ENCODE measurements at regions not wholly inside any gene's neighbourhood (a gene's known extent, or its start where the extent isn't known, plus 50 kb on each side); places are given as distances from the start of the nearest gene placed in this dataset.

DNA sequence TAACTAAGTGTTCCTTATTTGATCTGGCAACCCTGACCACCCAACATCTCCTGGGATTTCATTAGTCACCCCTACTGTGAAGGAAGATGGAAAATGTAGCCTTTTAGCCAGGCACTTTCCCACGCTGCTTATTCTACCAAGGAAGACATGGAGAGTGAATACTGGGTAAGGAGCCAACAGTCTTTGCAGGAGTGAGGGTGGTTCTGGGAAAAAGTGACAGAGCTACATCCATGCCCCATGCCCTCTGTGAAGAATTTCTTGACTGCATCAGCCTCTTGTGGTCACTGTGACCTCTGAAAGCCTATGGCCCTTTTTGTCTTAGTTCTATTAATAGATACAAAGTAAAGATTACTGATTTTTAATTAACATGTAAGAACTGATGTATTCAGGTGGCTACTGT, 196.0 kb upstream of the EEA1 start:
- H3K9me3 Mint-ChIP-seq: no peaks in the 10 kb centered on the region
- no peaks in the 10 kb centered on the region for H3K36me3 Mint-ChIP-seq (ENCODE audit: low read depth)
- TF ChIP-seq, protein P1, sequence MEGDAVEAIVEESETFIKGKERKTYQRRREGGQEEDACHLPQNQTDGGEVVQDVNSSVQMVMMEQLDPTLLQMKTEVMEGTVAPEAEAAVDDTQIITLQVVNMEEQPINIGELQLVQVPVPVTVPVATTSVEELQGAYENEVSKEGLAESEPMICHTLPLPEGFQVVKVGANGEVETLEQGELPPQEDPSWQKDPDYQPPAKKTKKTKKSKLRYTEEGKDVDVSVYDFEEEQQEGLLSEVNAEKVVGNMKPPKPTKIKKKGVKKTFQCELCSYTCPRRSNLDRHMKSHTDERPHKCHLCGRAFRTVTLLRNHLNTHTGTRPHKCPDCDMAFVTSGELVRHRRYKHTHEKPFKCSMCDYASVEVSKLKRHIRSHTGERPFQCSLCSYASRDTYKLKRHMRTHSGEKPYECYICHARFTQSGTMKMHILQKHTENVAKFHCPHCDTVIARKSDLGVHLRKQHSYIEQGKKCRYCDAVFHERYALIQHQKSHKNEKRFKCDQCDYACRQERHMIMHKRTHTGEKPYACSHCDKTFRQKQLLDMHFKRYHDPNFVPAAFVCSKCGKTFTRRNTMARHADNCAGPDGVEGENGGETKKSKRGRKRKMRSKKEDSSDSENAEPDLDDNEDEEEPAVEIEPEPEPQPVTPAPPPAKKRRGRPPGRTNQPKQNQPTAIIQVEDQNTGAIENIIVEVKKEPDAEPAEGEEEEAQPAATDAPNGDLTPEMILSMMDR (IDR thresholded peaks at IDR 0.05): no peak
- H3K4me1 Mint-ChIP-seq (ENCODE audit: low read depth): peaks cover 59% of the 10 kb centered on the region
- H3K27ac Mint-ChIP-seq: no peak overlapping the region
- H3K4me3 Mint-ChIP-seq: no peak overlapping the region
- H3K27me3 Mint-ChIP-seq (ENCODE audit: insufficient read depth): no peaks in the 10 kb centered on the region
- no peak for DNase-seq

DNA sequence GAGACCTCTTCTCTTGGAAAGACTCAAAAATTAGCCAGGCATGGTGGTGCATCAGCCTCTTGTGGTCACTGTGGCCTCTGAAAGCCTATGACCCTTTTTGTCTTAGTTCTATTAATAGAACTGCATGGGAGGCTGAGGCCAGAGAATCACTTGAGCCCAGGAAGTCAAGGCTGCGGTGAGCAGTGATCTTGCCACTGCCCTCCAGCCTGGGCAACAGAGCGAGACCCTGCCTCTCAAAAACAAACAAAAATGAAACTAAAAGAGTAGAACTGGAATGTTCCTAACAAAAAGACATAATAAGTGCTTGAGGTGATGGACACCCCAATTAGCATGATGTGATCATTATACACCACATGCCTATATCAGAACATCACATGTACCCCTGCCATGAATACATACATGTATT, 197.0 kb upstream of the EEA1 start:
- Mint-ChIP-seq H3K27me3 (ENCODE audit: insufficient read depth) (no peaks in the 10 kb centered on the region), H3K4me1 (ENCODE audit: low read depth) (peaks cover 49% of the 10 kb centered on the region), H3K4me3 (no peak overlapping the region), H3K9me3 (no peaks in the 10 kb centered on the region), H3K36me3 (ENCODE audit: low read depth) (no peaks in the 10 kb centered on the region), H3K27ac (no peak overlapping the region)
- TF ChIP-seq, protein P1 (IDR thresholded peaks at IDR 0.05): no peak
- DNase-seq: no peak

DNA sequence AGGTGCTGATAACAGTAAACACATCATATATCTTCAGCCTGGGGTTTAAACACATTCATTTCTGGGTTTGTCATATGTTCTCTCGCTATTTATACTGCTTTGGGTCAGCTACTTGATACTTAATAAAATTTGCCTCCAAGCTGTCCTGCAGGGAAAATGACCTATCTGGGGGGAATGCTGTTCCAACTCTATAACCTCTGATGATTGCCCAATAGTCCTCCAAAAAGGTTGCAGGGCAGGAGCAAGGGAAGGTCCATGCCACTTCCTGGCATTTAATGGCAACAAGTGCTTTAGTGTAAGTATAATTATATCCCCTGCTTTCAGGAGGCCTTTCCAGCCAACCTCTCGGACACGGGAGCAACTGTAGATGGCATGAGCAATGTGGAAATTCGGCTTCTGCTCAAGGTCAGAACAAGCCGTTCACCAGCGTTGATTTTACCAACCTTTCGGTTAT, 198.0 kb upstream of the EEA1 start:
- Mint-ChIP-seq H3K4me1 (ENCODE audit: low read depth) (peaks cover 38% of the 10 kb centered on the region), H3K9me3 (no peaks in the 10 kb centered on the region), H3K4me3 (no peak overlapping the region), H3K27me3 (ENCODE audit: insufficient read depth) (no peaks in the 10 kb centered on the region), H3K36me3 (ENCODE audit: low read depth) (no peaks in the 10 kb centered on the region), H3K27ac (no peak overlapping the region)
- TF ChIP-seq, protein P1 (IDR thresholded peaks at IDR 0.05): no peak
- no peak for DNase-seq

DNA sequence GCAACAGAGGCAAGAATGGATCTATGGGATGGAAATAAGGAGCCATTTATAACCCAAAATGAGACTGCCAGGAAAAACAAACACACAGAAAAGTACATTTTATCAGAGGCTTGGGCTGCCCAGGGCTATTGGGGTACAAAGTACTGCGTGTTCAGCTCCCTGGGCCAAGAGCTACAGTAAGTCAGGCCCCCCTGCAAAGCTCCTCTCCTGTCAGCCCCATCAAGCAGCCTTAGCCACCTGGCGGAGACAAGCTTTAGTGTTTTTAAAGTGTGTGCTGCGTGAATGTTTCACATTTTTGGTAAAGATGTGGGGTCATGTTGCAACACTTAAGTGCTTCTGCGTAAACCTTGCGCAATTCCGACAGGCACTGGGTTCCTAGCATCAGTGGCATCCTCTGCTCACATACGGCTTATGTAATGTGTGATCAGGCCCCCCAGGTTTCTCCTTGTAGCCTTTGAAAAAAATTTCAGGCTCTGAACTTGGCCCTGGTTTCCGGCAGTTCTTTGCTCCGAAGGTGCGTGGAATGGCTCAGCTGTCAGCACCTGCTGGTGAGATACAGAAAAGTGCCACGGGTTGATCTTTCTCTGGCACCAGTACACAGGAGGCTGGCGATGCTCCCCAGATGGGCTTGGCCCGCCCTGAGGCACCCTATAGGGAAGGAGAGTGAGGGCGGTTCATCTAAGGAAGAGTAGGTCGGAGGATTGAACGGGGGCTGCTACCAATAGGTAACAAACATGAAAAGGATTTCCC, 198.7 kb upstream of the EEA1 start:
- no peaks in the 10 kb centered on the region for H3K36me3 Mint-ChIP-seq (ENCODE audit: low read depth)
- peaks cover 32% of the 10 kb centered on the region for H3K4me1 Mint-ChIP-seq (ENCODE audit: low read depth)
- no peak overlapping the region for H3K4me3 Mint-ChIP-seq
- TF ChIP-seq, protein P1 (IDR thresholded peaks at IDR 0.05): peak; percentile 76
- H3K9me3 Mint-ChIP-seq: no peaks in the 10 kb centered on the region
- no peaks in the 10 kb centered on the region for H3K27me3 Mint-ChIP-seq (ENCODE audit: insufficient read depth)
- H3K27ac Mint-ChIP-seq: peak overlapping the region; percentile 57; the same call in 1 of the 2 replicates
- peak; percentile 70 for DNase-seq

DNA sequence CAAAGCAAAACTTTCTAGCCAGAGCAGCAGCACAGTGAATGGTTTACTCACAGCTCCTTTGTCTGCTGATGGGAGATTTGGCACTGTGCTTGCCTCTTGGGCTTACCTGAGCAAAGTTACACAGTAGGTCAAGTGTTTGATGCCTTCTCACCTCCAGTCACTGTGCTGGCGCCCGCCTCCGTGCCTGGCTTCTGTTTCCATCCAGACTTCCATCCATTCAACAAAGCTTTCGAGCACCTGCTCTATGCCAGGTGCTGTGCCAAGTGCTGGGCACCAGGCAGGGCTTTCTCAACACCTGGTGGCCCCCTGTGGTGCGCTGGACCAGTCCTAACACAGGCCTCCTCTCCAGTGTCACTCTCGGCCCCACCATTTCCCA, 199.2 kb upstream of the EEA1 start:
- Mint-ChIP-seq H3K27me3 (ENCODE audit: insufficient read depth) (no peaks in the 10 kb centered on the region), H3K4me1 (ENCODE audit: low read depth) (peaks cover 30% of the 10 kb centered on the region), H3K27ac (no peak overlapping the region), H3K9me3 (no peaks in the 10 kb centered on the region), H3K4me3 (no peak overlapping the region), H3K36me3 (ENCODE audit: low read depth) (no peaks in the 10 kb centered on the region)
- TF ChIP-seq, protein P1 (IDR thresholded peaks at IDR 0.05): no peak
- no peak for DNase-seq
